NCI-H748 (cell line): ENCODE measurements at regions not wholly inside any gene's neighbourhood (a gene's known extent, or its start where the extent isn't known, plus 50 kb on each side); places are given as distances from the start of the nearest gene placed in this dataset.

ENCODE experiments used
- DNase-seq: peaks from one replicate; lab custom pipeline; 2025; ENCODE audit not compliant: unreplicated experiment; lab: John Stamatoyannopoulos, UW

GRCh38 chr5:142435410-142436115 is 110.7 kb upstream of the SPRY4 start:
- DNase-seq: no peak

- no peak for DNase-seq
Measured at GRCh38 chr5:142434322-142434612, 109.4 kb upstream of the SPRY4 start.

GRCh38 chr5:142433526-142434321 is 108.9 kb upstream of the SPRY4 start:
- no peak for DNase-seq

- no peak for DNase-seq
Measured at GRCh38 chr5:142432961-142433360, 108.1 kb upstream of the SPRY4 start.

- DNase-seq: no peak
Measured at GRCh38 chr5:142432369-142432863, 107.6 kb upstream of the SPRY4 start.

GRCh38 chr5:142428773-142429473 is 104.1 kb upstream of the SPRY4 start:
- no peak for DNase-seq

GRCh38 chr5:142428036-142428772 is 103.4 kb upstream of the SPRY4 start:
- DNase-seq: no peak

GRCh38 chr5:142427529-142427928 is 102.7 kb upstream of the SPRY4 start:
- no peak for DNase-seq

GRCh38 chr5:142427015-142427364 is 102.2 kb upstream of the SPRY4 start:
- DNase-seq: no peak

- DNase-seq: no peak
Measured at GRCh38 chr5:142426129-142427014, 101.6 kb upstream of the SPRY4 start.

GRCh38 chr5:142425286-142426065 is 100.7 kb upstream of the SPRY4 start:
- DNase-seq: no peak

GRCh38 chr5:142422429-142422828 is 97.6 kb upstream of the SPRY4 start:
- no peak for DNase-seq

GRCh38 chr5:142421621-142422397 is 97.0 kb upstream of the SPRY4 start:
- DNase-seq: no peak

- DNase-seq: no peak
Measured at GRCh38 chr5:142421228-142421617, 96.4 kb upstream of the SPRY4 start.

- DNase-seq: no peak
Measured at GRCh38 chr5:142420561-142421227, 95.9 kb upstream of the SPRY4 start.

- DNase-seq: no peak
Measured at GRCh38 chr5:142412581-142412980, 87.8 kb upstream of the SPRY4 start.

- no peak for DNase-seq
Measured at GRCh38 chr5:142411656-142412425, 87.0 kb upstream of the SPRY4 start.

GRCh38 chr5:142411103-142411502 is 86.3 kb upstream of the SPRY4 start:
- DNase-seq: no peak
